ENCODE measurements at regions not wholly inside any gene's neighbourhood (a gene's known extent, or its start where the extent isn't known, plus 50 kb on each side); places are given as distances from the start of the nearest gene placed in this dataset.

DNA sequence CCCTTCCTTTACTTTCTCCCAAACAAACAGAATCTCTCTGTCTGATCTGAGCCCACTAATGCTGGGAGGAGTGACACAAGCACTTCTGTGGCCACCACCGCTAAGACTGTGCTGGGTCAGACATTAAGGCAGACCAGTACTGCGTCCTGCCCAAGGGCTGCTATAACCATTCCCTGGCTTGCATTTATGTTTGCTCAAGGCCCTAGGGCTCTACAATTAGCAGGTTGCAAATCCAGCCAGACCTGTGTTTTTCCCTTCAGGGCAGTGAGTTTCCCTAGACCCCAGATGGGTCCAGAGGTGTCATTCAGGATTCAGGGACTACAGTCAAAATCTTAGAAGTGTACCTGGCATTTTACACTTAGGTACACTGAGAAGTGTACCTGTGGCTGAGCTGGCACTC, 89.7 kb downstream of the SPANXN4 start:
- no peaks in the 10 kb centered on the region for H3K9me3 ChIP-seq (ENCODE audit: control insufficient read depth, insufficient read depth, low read depth, low read length)
- ChIA-PET POLR2A (no interaction called here), CTCF (no interaction called here)
- H3K4me1 ChIP-seq (ENCODE audit: control insufficient read depth, insufficient read depth, low read length), result no peaks in the 10 kb centered on the region
- H3K36me3 ChIP-seq (ENCODE audit: control insufficient read depth in 2 of 2, insufficient read depth in 1 of 2, low read length in 2 of 2), result no peaks in the 10 kb centered on the region
- no peak overlapping the region for H3K27ac ChIP-seq (ENCODE audit: extremely low read depth, low read depth, low read length)
- TF ChIP-seq ZNF202 (tag by site-specific recombination; IDR thresholded peaks at IDR 0.05; ENCODE audit: borderline replicate concordance), result no peak
- TF ChIP-seq RBAK (tag by site-specific recombination; IDR thresholded peaks at IDR 0.05), result no peak
- no peak for TF ChIP-seq EGR2 (tag by site-specific recombination; IDR thresholded peaks at IDR 0.05; ENCODE audit: low read depth)
- TF ChIP-seq, protein P1, sequence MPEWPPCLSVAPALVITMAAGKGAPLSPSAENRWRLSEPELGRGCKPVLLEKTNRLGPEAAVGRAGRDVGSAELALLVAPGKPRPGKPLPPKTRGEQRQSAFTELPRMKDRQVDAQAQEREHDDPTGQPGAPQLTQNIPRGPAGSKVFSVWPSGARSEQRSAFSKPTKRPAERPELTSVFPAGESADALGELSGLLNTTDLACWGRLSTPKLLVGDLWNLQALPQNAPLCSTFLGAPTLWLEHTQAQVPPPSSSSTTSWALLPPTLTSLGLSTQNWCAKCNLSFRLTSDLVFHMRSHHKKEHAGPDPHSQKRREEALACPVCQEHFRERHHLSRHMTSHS (tag by site-specific recombination; IDR thresholded peaks at IDR 0.05), result no peak
- TF ChIP-seq, protein P2, sequence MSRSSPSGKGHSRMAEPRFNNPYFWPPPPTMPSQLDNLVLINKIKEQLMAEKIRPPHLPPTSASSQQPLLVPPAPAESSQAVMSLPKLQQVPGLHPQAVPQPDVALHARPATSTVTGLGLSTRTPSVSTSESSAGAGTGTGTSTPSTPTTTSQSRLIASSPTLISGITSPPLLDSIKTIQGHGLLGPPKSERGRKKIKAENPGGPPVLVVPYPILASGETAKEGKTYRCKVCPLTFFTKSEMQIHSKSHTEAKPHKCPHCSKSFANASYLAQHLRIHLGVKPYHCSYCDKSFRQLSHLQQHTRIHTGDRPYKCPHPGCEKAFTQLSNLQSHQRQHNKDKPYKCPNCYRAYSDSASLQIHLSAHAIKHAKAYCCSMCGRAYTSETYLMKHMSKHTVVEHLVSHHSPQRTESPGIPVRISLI (tag by site-specific recombination; IDR thresholded peaks at IDR 0.05), result no peak
- TF ChIP-seq ZSCAN30 (tag by site-specific recombination; IDR thresholded peaks at IDR 0.05), result no peak
- no peak overlapping the region for H3K4me3 ChIP-seq (ENCODE audit: low read depth, low read length)

DNA sequence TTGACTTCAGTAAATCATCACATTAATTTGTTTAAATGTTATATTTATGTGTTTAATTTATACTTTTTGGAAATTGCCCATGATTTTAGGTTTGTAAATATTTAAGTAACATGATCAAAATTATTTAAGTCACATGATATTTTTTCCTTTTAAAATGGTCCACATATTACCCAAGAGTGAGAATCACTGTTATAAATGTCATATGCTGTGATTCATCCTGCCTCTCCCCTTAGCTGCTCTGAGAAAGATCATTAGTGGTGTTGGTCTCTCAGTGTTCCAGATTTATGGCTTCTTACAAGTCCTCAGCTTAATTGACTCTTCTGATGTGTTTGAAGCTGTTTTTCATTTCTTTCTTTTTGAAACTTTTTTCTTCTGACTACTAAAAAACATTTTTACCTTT, 70.1 kb downstream of the SPANXN4 start:
- Histone ChIP-seq H3K36me3 (ENCODE audit: control insufficient read depth in 2 of 2, insufficient read depth in 1 of 2, low read length in 2 of 2) (no peaks in the 10 kb centered on the region), H3K4me1 (ENCODE audit: control insufficient read depth, insufficient read depth, low read length) (no peaks in the 10 kb centered on the region), H3K4me3 (ENCODE audit: low read depth, low read length) (no peak overlapping the region), H3K9me3 (ENCODE audit: control insufficient read depth, insufficient read depth, low read depth, low read length) (no peaks in the 10 kb centered on the region; the same call in 1 of the 2 replicates), H3K27ac (ENCODE audit: extremely low read depth, low read depth, low read length) (no peak overlapping the region)
- CTCF ChIA-PET, result no interaction called here
- POLR2A ChIA-PET, result no interaction called here
- no peak for TF ChIP-seq ZNF561 (tag by site-specific recombination; IDR thresholded peaks at IDR 0.05; ENCODE audit: borderline replicate concordance)
- no peak for TF ChIP-seq ZNF302 (tag by site-specific recombination; IDR thresholded peaks at IDR 0.05; ENCODE audit: low read depth)
- no peak for TF ChIP-seq ZNF701 (tag by site-specific recombination; IDR thresholded peaks at IDR 0.05)
- no peak for TF ChIP-seq ZNF10 (tag by site-specific recombination; IDR thresholded peaks at IDR 0.05)
- TF ChIP-seq SP7 (tag by site-specific recombination; IDR thresholded peaks at IDR 0.05), result no peak
- TF ChIP-seq ZNF335 (tag by site-specific recombination; conservative IDR thresholded peaks at IDR 0.05), result no peak
- TF ChIP-seq, protein P3, sequence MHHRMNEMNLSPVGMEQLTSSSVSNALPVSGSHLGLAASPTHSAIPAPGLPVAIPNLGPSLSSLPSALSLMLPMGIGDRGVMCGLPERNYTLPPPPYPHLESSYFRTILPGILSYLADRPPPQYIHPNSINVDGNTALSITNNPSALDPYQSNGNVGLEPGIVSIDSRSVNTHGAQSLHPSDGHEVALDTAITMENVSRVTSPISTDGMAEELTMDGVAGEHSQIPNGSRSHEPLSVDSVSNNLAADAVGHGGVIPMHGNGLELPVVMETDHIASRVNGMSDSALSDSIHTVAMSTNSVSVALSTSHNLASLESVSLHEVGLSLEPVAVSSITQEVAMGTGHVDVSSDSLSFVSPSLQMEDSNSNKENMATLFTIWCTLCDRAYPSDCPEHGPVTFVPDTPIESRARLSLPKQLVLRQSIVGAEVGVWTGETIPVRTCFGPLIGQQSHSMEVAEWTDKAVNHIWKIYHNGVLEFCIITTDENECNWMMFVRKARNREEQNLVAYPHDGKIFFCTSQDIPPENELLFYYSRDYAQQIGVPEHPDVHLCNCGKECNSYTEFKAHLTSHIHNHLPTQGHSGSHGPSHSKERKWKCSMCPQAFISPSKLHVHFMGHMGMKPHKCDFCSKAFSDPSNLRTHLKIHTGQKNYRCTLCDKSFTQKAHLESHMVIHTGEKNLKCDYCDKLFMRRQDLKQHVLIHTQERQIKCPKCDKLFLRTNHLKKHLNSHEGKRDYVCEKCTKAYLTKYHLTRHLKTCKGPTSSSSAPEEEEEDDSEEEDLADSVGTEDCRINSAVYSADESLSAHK (tag by site-specific recombination; IDR thresholded peaks at IDR 0.05), result no peak
- no peak for TF ChIP-seq PRDM1 (tag by site-specific recombination; IDR thresholded peaks at IDR 0.05)
- no peak for TF ChIP-seq ZNF391 (tag by site-specific recombination; IDR thresholded peaks at IDR 0.05; ENCODE audit: borderline replicate concordance, low read depth)
- no peak for TF ChIP-seq ZBTB20 (tag by site-specific recombination; IDR thresholded peaks at IDR 0.05)
- no peak for TF ChIP-seq SP2 (tag by site-specific recombination; IDR thresholded peaks at IDR 0.05)
- TF ChIP-seq YY1 (tag by site-specific recombination; IDR thresholded peaks at IDR 0.05), result no peak
- no peak for TF ChIP-seq ZNF670 (tag by site-specific recombination; IDR thresholded peaks at IDR 0.05; ENCODE audit: low read depth)
- TF ChIP-seq MEIS1 (CRISPR knock-in tag; IDR thresholded peaks at IDR 0.05; ENCODE audit: borderline replicate concordance), result no peak
- no peak for TF ChIP-seq ZBTB21 (tag by site-specific recombination; IDR thresholded peaks at IDR 0.05)
- TF ChIP-seq, protein P4, sequence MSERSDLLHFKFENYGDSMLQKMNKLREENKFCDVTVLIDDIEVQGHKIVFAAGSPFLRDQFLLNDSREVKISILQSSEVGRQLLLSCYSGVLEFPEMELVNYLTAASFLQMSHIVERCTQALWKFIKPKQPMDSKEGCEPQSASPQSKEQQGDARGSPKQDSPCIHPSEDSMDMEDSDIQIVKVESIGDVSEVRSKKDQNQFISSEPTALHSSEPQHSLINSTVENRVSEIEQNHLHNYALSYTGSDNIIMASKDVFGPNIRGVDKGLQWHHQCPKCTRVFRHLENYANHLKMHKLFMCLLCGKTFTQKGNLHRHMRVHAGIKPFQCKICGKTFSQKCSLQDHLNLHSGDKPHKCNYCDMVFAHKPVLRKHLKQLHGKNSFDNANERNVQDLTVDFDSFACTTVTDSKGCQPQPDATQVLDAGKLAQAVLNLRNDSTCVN (tag by site-specific recombination; optimal IDR thresholded peaks at IDR 0.05), result no peak
- no peak for TF ChIP-seq GFI1B (tag by site-specific recombination; IDR thresholded peaks at IDR 0.05)
- no peak for TF ChIP-seq GLIS2 (tag by site-specific recombination; IDR thresholded peaks at IDR 0.05)
- TF ChIP-seq ZNF169 (tag by site-specific recombination; IDR thresholded peaks at IDR 0.05), result no peak
